Fibroblast of skin of scalp (primary cell): ENCODE measurements at regions not wholly inside any gene's neighbourhood (a gene's known extent, or its start where the extent isn't known, plus 50 kb on each side); places are given as distances from the start of the nearest gene placed in this dataset.

Experiments
- DNase-seq: peaks from one replicate; pipeline ENCODE4 v3.0.0-alpha.2; 2013

- DNase-seq, result no peak
These were observed 57.4 kb upstream of the TMPRSS15 start for GRCh38 chr21:18460979-18461378.

GRCh38 chr21:18461743-18462142 lies 58.2 kb upstream of the TMPRSS15 start:
- no peak for DNase-seq

GRCh38 chr21:18467715-18468114 lies 64.1 kb upstream of the TMPRSS15 start:
- DNase-seq, result no peak

- DNase-seq, result no peak
These were observed 65.2 kb upstream of the TMPRSS15 start for GRCh38 chr21:18468790-18469189.

- no peak for DNase-seq
These were observed 73.1 kb upstream of the TMPRSS15 start for GRCh38 chr21:18476639-18477038.

- no peak for DNase-seq
These were observed 73.5 kb upstream of the TMPRSS15 start for GRCh38 chr21:18477043-18477442.

GRCh38 chr21:18478513-18478912 lies 74.9 kb upstream of the TMPRSS15 start:
- DNase-seq, result no peak

- no peak for DNase-seq
These were observed 84.7 kb upstream of the TMPRSS15 start for GRCh38 chr21:18488252-18488651.

GRCh38 chr21:18493422-18493821 lies 89.8 kb upstream of the TMPRSS15 start:
- DNase-seq, result peak; percentile 68

GRCh38 chr21:18495523-18495922 lies 91.9 kb upstream of the TMPRSS15 start:
- DNase-seq, result no peak

- DNase-seq, result no peak
These were observed 94.8 kb upstream of the TMPRSS15 start for GRCh38 chr21:18498431-18498830.

- DNase-seq, result peak; percentile 58
These were observed 96.3 kb upstream of the TMPRSS15 start for GRCh38 chr21:18499761-18500376.

- peak; percentile 1 for DNase-seq
These were observed 114.5 kb upstream of the TMPRSS15 start for GRCh38 chr21:18518054-18518481.

- no peak for DNase-seq
These were observed 117.6 kb upstream of the TMPRSS15 start for GRCh38 chr21:18521204-18521603.

- peak; percentile 41 for DNase-seq
These were observed 118.8 kb upstream of the TMPRSS15 start for GRCh38 chr21:18522181-18522972.

GRCh38 chr21:18524097-18524880 lies 120.7 kb upstream of the TMPRSS15 start:
- DNase-seq, result peak; percentile 34

- DNase-seq, result peak; percentile 98
These were observed 125.7 kb upstream of the TMPRSS15 start for GRCh38 chr21:18529254-18529653.

GRCh38 chr21:18542081-18542480 lies 138.5 kb upstream of the TMPRSS15 start:
- DNase-seq, result no peak

GRCh38 chr21:18545908-18546307 lies 142.3 kb upstream of the TMPRSS15 start:
- peak; percentile 87 for DNase-seq

GRCh38 chr21:18547347-18547746 lies 143.8 kb upstream of the TMPRSS15 start:
- DNase-seq, result no peak

GRCh38 chr21:18548249-18548648 lies 144.7 kb upstream of the TMPRSS15 start:
- DNase-seq, result no peak

GRCh38 chr21:18549214-18549905 lies 145.8 kb upstream of the TMPRSS15 start:
- peak; percentile 66 for DNase-seq

GRCh38 chr21:18550361-18550760 lies 146.8 kb upstream of the TMPRSS15 start:
- DNase-seq, result no peak
